ENCODE measurements at regions not wholly inside any gene's neighbourhood (a gene's known extent, or its start where the extent isn't known, plus 50 kb on each side); places are given as distances from the start of the nearest gene placed in this dataset.

GRCh38 chr3:164208048-164208447 lies 870.2 kb downstream of the SI start:
- POLR2A ChIA-PET (ENCODE audit: low non-redundant PET): no interaction called here
- TF ChIP-seq CTCF (conservative IDR thresholded peaks at IDR 0.05; ENCODE audit: low read depth, low read length) (no peak), EZH2 (IDR thresholded peaks at IDR 0.05; ENCODE audit: borderline replicate concordance, low read depth, low read length, poor library complexity, severe bottlenecking) (no peak)
- no TSS peak for BruUV-seq (replicated peaks)
- DNase-seq (ENCODE audit: low spot score): no peak
- CTCF ChIA-PET: no interaction called here
- H3K4me3 ChIP-seq (ENCODE audit: low read depth, low read length, poor library complexity, severe bottlenecking): no peak overlapping the region
- intact Hi-C loops (cut with micrococcal nuclease; ENCODE audit: unreplicated experiment): no loop called here
- H3K27me3 ChIP-seq (replicated peaks; ENCODE audit: insufficient read depth, low read depth, low read length, poor library complexity): no peaks in the 10 kb centered on the region
- H3K4me1 ChIP-seq (ENCODE audit: insufficient read depth, low read length, poor library complexity, severe bottlenecking): no peaks in the 10 kb centered on the region
- H3K36me3 ChIP-seq (ENCODE audit: insufficient read depth, low read length, poor library complexity, severe bottlenecking): no peaks in the 10 kb centered on the region
- H3K9me3 ChIP-seq (ENCODE audit: low read depth, low read length, poor library complexity, severe bottlenecking): no peaks in the 10 kb centered on the region
- H3K27ac ChIP-seq (ENCODE audit: low read depth, low read length, poor library complexity, severe bottlenecking): no peak overlapping the region

- no peaks in the 10 kb centered on the region for H3K9me3 ChIP-seq (ENCODE audit: low read depth, low read length, poor library complexity, severe bottlenecking)
- ChIA-PET POLR2A (ENCODE audit: low non-redundant PET) (no interaction called here), CTCF (no interaction called here)
- TF ChIP-seq EZH2 (IDR thresholded peaks at IDR 0.05; ENCODE audit: borderline replicate concordance, low read depth, low read length, poor library complexity, severe bottlenecking): no peak
- TF ChIP-seq CTCF (conservative IDR thresholded peaks at IDR 0.05; ENCODE audit: low read depth, low read length): no peak
- no peaks in the 10 kb centered on the region for H3K4me1 ChIP-seq (ENCODE audit: insufficient read depth, low read length, poor library complexity, severe bottlenecking)
- no peak overlapping the region for H3K27ac ChIP-seq (ENCODE audit: low read depth, low read length, poor library complexity, severe bottlenecking)
- intact Hi-C loops (cut with micrococcal nuclease; ENCODE audit: unreplicated experiment): no loop called here
- DNase-seq (ENCODE audit: low spot score): peak; percentile 45
- no peaks in the 10 kb centered on the region for H3K27me3 ChIP-seq (replicated peaks; ENCODE audit: insufficient read depth, low read depth, low read length, poor library complexity)
- no peaks in the 10 kb centered on the region for H3K36me3 ChIP-seq (ENCODE audit: insufficient read depth, low read length, poor library complexity, severe bottlenecking)
- H3K4me3 ChIP-seq (ENCODE audit: low read depth, low read length, poor library complexity, severe bottlenecking): no peak overlapping the region
- BruUV-seq (replicated peaks): no TSS peak
Observed at GRCh38 chr3:164200053-164200823, 878.1 kb downstream of the SI start.

GRCh38 chr3:164196477-164196876 lies 881.8 kb downstream of the SI start:
- BruUV-seq (replicated peaks): no TSS peak
- TF ChIP-seq EZH2 (IDR thresholded peaks at IDR 0.05; ENCODE audit: borderline replicate concordance, low read depth, low read length, poor library complexity, severe bottlenecking): no peak
- TF ChIP-seq CTCF (conservative IDR thresholded peaks at IDR 0.05; ENCODE audit: low read depth, low read length): no peak

More at GRCh38 chr3:164196477-164196876, 881.8 kb downstream of the SI start:
- ChIA-PET CTCF (no interaction called here), POLR2A (ENCODE audit: low non-redundant PET) (no interaction called here)
- no peaks in the 10 kb centered on the region for H3K9me3 ChIP-seq (ENCODE audit: low read depth, low read length, poor library complexity, severe bottlenecking)
- no peaks in the 10 kb centered on the region for H3K36me3 ChIP-seq (ENCODE audit: insufficient read depth, low read length, poor library complexity, severe bottlenecking)
- intact Hi-C loops (cut with micrococcal nuclease; ENCODE audit: unreplicated experiment): no loop called here
- no peak for DNase-seq (ENCODE audit: low spot score)
- no peak overlapping the region for H3K27ac ChIP-seq (ENCODE audit: low read depth, low read length, poor library complexity, severe bottlenecking)
- no peak overlapping the region for H3K4me3 ChIP-seq (ENCODE audit: low read depth, low read length, poor library complexity, severe bottlenecking)
- H3K27me3 ChIP-seq (replicated peaks; ENCODE audit: insufficient read depth, low read depth, low read length, poor library complexity): no peaks in the 10 kb centered on the region
- H3K4me1 ChIP-seq (ENCODE audit: insufficient read depth, low read length, poor library complexity, severe bottlenecking): no peaks in the 10 kb centered on the region

Data from A673 (cell line).